ENCODE measurements at regions not wholly inside any gene's neighbourhood (a gene's known extent, or its start where the extent isn't known, plus 50 kb on each side); places are given as distances from the start of the nearest gene placed in this dataset.

GRCh38 chr17:33500151-33500550, 207.1 kb upstream of the ASIC2 start:
- Mint-ChIP-seq H3K4me1 (no peaks in the 10 kb centered on the region), H3K36me3 (no peaks in the 10 kb centered on the region), H3K9me3 (peaks cover 0 to 2% of the 10 kb centered on the region in 2 donors), H3K27ac (no peak overlapping the region), H3K4me3 (no peak overlapping the region), H3K27me3 (no peaks in the 10 kb centered on the region)
- DNase-seq (no peak), ATAC-seq (replicated peaks) (no peak)

GRCh38 chr17:33501185-33501584, 208.1 kb upstream of the ASIC2 start:
- Mint-ChIP-seq H3K27ac (no peak overlapping the region), H3K36me3 (no peaks in the 10 kb centered on the region), H3K9me3 (peaks cover 0 to 2% of the 10 kb centered on the region in 2 donors), H3K4me3 (no peak overlapping the region), H3K27me3 (no peaks in the 10 kb centered on the region), H3K4me1 (no peaks in the 10 kb centered on the region)
- no peak for ATAC-seq (replicated peaks)
- DNase-seq: no peak

GRCh38 chr17:33504571-33504970, 211.5 kb upstream of the ASIC2 start:
- Mint-ChIP-seq H3K4me3 (no peak overlapping the region), H3K27me3 (peaks cover 6 to 13% of the 10 kb centered on the region in 2 donors), H3K27ac (no peak overlapping the region), H3K4me1 (no peaks in the 10 kb centered on the region), H3K9me3 (peaks cover 0 to 2% of the 10 kb centered on the region in 2 donors), H3K36me3 (no peaks in the 10 kb centered on the region)
- no peak for ATAC-seq (replicated peaks)
- DNase-seq: no peak

- Mint-ChIP-seq H3K27ac (no peak overlapping the region), H3K9me3 (peaks cover 0 to 2% of the 10 kb centered on the region in 2 donors), H3K36me3 (no peaks in the 10 kb centered on the region), H3K4me1 (no peaks in the 10 kb centered on the region), H3K4me3 (no peak overlapping the region), H3K27me3 (peaks cover 6 to 13% of the 10 kb centered on the region in 2 donors)
- DNase-seq (no peak), ATAC-seq (replicated peaks) (no peak)
Observed at GRCh38 chr17:33506889-33507650, 214.0 kb upstream of the ASIC2 start.

- ATAC-seq (replicated peaks) (no peak), DNase-seq (no peak)
- Mint-ChIP-seq H3K36me3 (no peaks in the 10 kb centered on the region), H3K4me3 (no peak overlapping the region), H3K27me3 (peaks cover 6 to 13% of the 10 kb centered on the region in 2 donors), H3K9me3 (no peaks in the 10 kb centered on the region), H3K27ac (no peak overlapping the region), H3K4me1 (no peaks in the 10 kb centered on the region)
Observed at GRCh38 chr17:33508215-33508614, 215.1 kb upstream of the ASIC2 start.

GRCh38 chr17:33509331-33509730, 216.2 kb upstream of the ASIC2 start:
- Mint-ChIP-seq H3K9me3 (no peaks in the 10 kb centered on the region), H3K27ac (no peak overlapping the region), H3K36me3 (no peaks in the 10 kb centered on the region), H3K4me3 (no peak overlapping the region), H3K27me3 (peaks cover 6 to 13% of the 10 kb centered on the region in 2 donors), H3K4me1 (no peaks in the 10 kb centered on the region)
- DNase-seq (no peak), ATAC-seq (replicated peaks) (no peak)

- DNase-seq (no peak), ATAC-seq (replicated peaks) (no peak)
- no peak overlapping the region for H3K27ac Mint-ChIP-seq
- H3K36me3 Mint-ChIP-seq: no peaks in the 10 kb centered on the region
- H3K9me3 Mint-ChIP-seq: no peaks in the 10 kb centered on the region
- peaks cover 6 to 13% of the 10 kb centered on the region in 2 donors for H3K27me3 Mint-ChIP-seq
- no peaks in the 10 kb centered on the region for H3K4me1 Mint-ChIP-seq
- no peak overlapping the region for H3K4me3 Mint-ChIP-seq
Observed at GRCh38 chr17:33511670-33512069, 218.6 kb upstream of the ASIC2 start.

- H3K27ac Mint-ChIP-seq: no peak overlapping the region
Observed at GRCh38 chr17:33512113-33512512, 219.0 kb upstream of the ASIC2 start.

GRCh38 chr17:33513769-33514168, 220.7 kb upstream of the ASIC2 start:
- Mint-ChIP-seq H3K27me3 (no peaks in the 10 kb centered on the region), H3K27ac (no peak overlapping the region), H3K36me3 (no peaks in the 10 kb centered on the region), H3K4me3 (no peak overlapping the region), H3K4me1 (no peaks in the 10 kb centered on the region), H3K9me3 (no peaks in the 10 kb centered on the region)
- DNase-seq (no peak), ATAC-seq (replicated peaks) (no peak)

More at GRCh38 chr17:33512113-33512512, 219.0 kb upstream of the ASIC2 start:
- Mint-ChIP-seq H3K4me1 (no peaks in the 10 kb centered on the region), H3K9me3 (no peaks in the 10 kb centered on the region), H3K27me3 (peaks cover 6 to 9% of the 10 kb centered on the region in 2 donors), H3K4me3 (no peak overlapping the region), H3K36me3 (no peaks in the 10 kb centered on the region)
- DNase-seq: no peak
- ATAC-seq (replicated peaks): no peak

GRCh38 chr17:33514369-33514768, 221.3 kb upstream of the ASIC2 start:
- H3K27ac Mint-ChIP-seq: no peak overlapping the region
- H3K27me3 Mint-ChIP-seq: no peaks in the 10 kb centered on the region
- H3K4me1 Mint-ChIP-seq: no peaks in the 10 kb centered on the region
- ATAC-seq (replicated peaks): no peak
- no peak overlapping the region for H3K4me3 Mint-ChIP-seq
- no peak for DNase-seq
- no peaks in the 10 kb centered on the region for H3K36me3 Mint-ChIP-seq
- no peaks in the 10 kb centered on the region for H3K9me3 Mint-ChIP-seq

- H3K27me3 Mint-ChIP-seq: no peaks in the 10 kb centered on the region
- ATAC-seq (replicated peaks) (no peak), DNase-seq (no peak)
- no peaks in the 10 kb centered on the region for H3K36me3 Mint-ChIP-seq
- no peak overlapping the region for H3K27ac Mint-ChIP-seq
- no peaks in the 10 kb centered on the region for H3K4me1 Mint-ChIP-seq
- no peak overlapping the region for H3K4me3 Mint-ChIP-seq
- H3K9me3 Mint-ChIP-seq: no peaks in the 10 kb centered on the region
Observed at GRCh38 chr17:33515974-33516373, 222.9 kb upstream of the ASIC2 start.

GRCh38 chr17:33516645-33517044, 223.6 kb upstream of the ASIC2 start:
- Mint-ChIP-seq H3K4me3 (no peak overlapping the region), H3K4me1 (no peaks in the 10 kb centered on the region), H3K27ac (no peak overlapping the region), H3K9me3 (no peaks in the 10 kb centered on the region), H3K27me3 (no peaks in the 10 kb centered on the region), H3K36me3 (no peaks in the 10 kb centered on the region)
- DNase-seq (no peak), ATAC-seq (replicated peaks) (no peak)

GRCh38 chr17:33517746-33518145, 224.7 kb upstream of the ASIC2 start:
- Mint-ChIP-seq H3K27ac (no peak overlapping the region), H3K36me3 (no peaks in the 10 kb centered on the region), H3K4me1 (no peaks in the 10 kb centered on the region), H3K4me3 (no peak overlapping the region), H3K9me3 (no peaks in the 10 kb centered on the region), H3K27me3 (no peaks in the 10 kb centered on the region)
- no peak for ATAC-seq (replicated peaks)
- DNase-seq: no peak

- no peak overlapping the region for H3K27ac Mint-ChIP-seq
- H3K4me3 Mint-ChIP-seq: no peak overlapping the region
- no peaks in the 10 kb centered on the region for H3K36me3 Mint-ChIP-seq
- ATAC-seq (replicated peaks) (no peak), DNase-seq (no peak)
- no peaks in the 10 kb centered on the region for H3K9me3 Mint-ChIP-seq
- H3K27me3 Mint-ChIP-seq: no peaks in the 10 kb centered on the region
- H3K4me1 Mint-ChIP-seq: no peaks in the 10 kb centered on the region
Observed at GRCh38 chr17:33519692-33520091, 226.6 kb upstream of the ASIC2 start.

GRCh38 chr17:33520426-33521330, 227.6 kb upstream of the ASIC2 start:
- Mint-ChIP-seq H3K9me3 (no peaks in the 10 kb centered on the region), H3K36me3 (no peaks in the 10 kb centered on the region), H3K4me1 (no peaks in the 10 kb centered on the region), H3K27ac (no peak overlapping the region), H3K4me3 (no peak overlapping the region), H3K27me3 (no peaks in the 10 kb centered on the region)
- ATAC-seq (replicated peaks) (peak in 1 of 2 donors; percentile 65), DNase-seq (peak; percentile 4)
